Ovary (tissue), 3 donors: ENCODE measurements at regions not wholly inside any gene's neighbourhood (a gene's known extent, or its start where the extent isn't known, plus 50 kb on each side); places are given as distances from the start of the nearest gene placed in this dataset.

Experiments used
- EP300 ChIP-seq: sonication (generic); formaldehyde crosslinking; IDR thresholded peaks from one replicate; pipeline ENCODE4 v1.6.1; 2017; ENCODE audit warnings: antibody characterized with exemption
- TF ChIP-seq, protein P1 (sequence below), 3 donors: fragments of 450-650 bp in 2 of 3; fragments of 200-600 bp in 1 of 3; IDR thresholded peaks; one replicate each; pipeline versions ENCODE4 v1.5.1 to v1.8.0; 2016 to 2022; ENCODE audit warnings: antibody characterized with exemption in 3 of 3, mild to moderate bottlenecking in 1 of 3
- donor health status: DM: no; HTN: no; CAD: no.

DNA sequence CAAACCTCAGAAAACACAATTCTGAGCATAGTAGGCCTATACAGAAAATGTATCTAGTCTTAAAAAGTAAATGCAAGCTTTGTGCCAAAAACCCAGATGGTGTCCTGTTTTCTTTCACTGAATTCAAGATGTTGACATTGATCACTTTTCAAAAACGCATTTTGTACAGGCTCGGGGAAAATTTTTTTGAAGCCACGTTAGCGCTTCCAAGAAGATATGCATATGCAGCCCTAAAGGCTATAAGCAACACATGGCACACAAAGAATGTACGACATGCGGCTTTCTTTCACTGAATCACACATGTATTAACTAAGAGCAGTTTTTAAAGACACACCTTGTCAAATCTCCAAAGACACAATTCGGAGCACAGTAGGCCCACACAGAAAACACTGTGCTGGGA is 115.4 kb downstream of the MRPL57 start:
- TF ChIP-seq, protein P1, sequence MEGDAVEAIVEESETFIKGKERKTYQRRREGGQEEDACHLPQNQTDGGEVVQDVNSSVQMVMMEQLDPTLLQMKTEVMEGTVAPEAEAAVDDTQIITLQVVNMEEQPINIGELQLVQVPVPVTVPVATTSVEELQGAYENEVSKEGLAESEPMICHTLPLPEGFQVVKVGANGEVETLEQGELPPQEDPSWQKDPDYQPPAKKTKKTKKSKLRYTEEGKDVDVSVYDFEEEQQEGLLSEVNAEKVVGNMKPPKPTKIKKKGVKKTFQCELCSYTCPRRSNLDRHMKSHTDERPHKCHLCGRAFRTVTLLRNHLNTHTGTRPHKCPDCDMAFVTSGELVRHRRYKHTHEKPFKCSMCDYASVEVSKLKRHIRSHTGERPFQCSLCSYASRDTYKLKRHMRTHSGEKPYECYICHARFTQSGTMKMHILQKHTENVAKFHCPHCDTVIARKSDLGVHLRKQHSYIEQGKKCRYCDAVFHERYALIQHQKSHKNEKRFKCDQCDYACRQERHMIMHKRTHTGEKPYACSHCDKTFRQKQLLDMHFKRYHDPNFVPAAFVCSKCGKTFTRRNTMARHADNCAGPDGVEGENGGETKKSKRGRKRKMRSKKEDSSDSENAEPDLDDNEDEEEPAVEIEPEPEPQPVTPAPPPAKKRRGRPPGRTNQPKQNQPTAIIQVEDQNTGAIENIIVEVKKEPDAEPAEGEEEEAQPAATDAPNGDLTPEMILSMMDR (IDR thresholded peaks at IDR 0.05), result no peak
- no peak for TF ChIP-seq EP300
